Upper lobe of right lung (tissue), 1 donor: ENCODE measurements at regions not wholly inside any gene's neighbourhood (a gene's known extent, or its start where the extent isn't known, plus 50 kb on each side); places are given as distances from the start of the nearest gene placed in this dataset.

Experiments
- ATAC-seq: fragments of 200-7000 bp; cut with Tn5 transposase; one replicate; pipeline ENCODE4 v1.9.1; 2020; ENCODE audit warnings: mild to moderate bottlenecking, moderate library complexity
- DNase-seq: peaks from one replicate; pipeline ENCODE4 v3.0.0-alpha.2; 2020
- H3K27ac ChIP-seq: fragments of 200-600 bp; one replicate; pipeline ENCODE4 v1.8.0; 2022
- H3K27me3 ChIP-seq: fragments of 200-600 bp; one replicate; pipeline ENCODE4 v1.8.0; 2022; ENCODE audit warnings: mild to moderate bottlenecking
- H3K36me3 ChIP-seq: fragments of 200-600 bp; one replicate; pipeline ENCODE4 v1.8.0; 2022
- H3K4me1 ChIP-seq: fragments of 200-600 bp; one replicate; pipeline ENCODE4 v1.8.0; 2022
- H3K4me3 ChIP-seq: fragments of 200-600 bp; one replicate; pipeline ENCODE4 v1.8.0; 2022; ENCODE audit warnings: mild to moderate bottlenecking
- H3K9me3 ChIP-seq: fragments of 200-600 bp; one replicate; pipeline ENCODE4 v1.8.0; 2022
- CTCF ChIP-seq: fragments of 200-600 bp; IDR thresholded peaks from one replicate; pipeline ENCODE4 v1.8.0; 2022; ENCODE audit warnings: antibody characterized with exemption
- intact Hi-C: fragments of 100-400 bp; cut with DNase I; formaldehyde crosslinking; loops from one replicate; pipeline ENCODE4 v1.11.0; 2022
- donor health status: DM: no; HTN: yes; CAD: no; lungs with severe emphysema.

DNA sequence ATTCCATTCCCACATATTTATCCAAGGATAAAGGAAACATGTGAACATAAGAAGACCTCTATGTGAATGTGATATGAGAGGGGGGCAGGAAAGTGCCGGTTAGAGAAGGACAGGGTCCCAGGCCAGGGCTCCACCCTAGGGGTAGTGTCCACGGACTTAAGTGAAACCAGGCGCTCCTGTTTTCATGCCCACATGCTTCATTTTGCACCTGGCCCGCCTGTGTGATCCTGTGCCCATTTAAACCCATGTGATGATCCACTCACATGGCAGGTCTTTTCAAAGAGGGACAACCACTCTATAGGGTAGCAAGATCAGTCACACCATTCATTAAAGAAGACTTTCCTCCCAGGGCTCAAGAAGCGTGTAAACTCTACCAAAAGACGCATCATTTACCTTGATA is 865.3 kb upstream of the GJE1 start:
- intact Hi-C loops: no loop called here
- ATAC-seq (no peak), DNase-seq (peak; percentile 32)
- H3K9me3 ChIP-seq: no peaks in the 10 kb centered on the region
- H3K36me3 ChIP-seq: no peaks in the 10 kb centered on the region
- no peak overlapping the region for H3K27ac ChIP-seq
- H3K4me1 ChIP-seq: no peaks in the 10 kb centered on the region
- H3K4me3 ChIP-seq: no peak overlapping the region
- H3K27me3 ChIP-seq: no peaks in the 10 kb centered on the region
- TF ChIP-seq CTCF: no peak

DNA sequence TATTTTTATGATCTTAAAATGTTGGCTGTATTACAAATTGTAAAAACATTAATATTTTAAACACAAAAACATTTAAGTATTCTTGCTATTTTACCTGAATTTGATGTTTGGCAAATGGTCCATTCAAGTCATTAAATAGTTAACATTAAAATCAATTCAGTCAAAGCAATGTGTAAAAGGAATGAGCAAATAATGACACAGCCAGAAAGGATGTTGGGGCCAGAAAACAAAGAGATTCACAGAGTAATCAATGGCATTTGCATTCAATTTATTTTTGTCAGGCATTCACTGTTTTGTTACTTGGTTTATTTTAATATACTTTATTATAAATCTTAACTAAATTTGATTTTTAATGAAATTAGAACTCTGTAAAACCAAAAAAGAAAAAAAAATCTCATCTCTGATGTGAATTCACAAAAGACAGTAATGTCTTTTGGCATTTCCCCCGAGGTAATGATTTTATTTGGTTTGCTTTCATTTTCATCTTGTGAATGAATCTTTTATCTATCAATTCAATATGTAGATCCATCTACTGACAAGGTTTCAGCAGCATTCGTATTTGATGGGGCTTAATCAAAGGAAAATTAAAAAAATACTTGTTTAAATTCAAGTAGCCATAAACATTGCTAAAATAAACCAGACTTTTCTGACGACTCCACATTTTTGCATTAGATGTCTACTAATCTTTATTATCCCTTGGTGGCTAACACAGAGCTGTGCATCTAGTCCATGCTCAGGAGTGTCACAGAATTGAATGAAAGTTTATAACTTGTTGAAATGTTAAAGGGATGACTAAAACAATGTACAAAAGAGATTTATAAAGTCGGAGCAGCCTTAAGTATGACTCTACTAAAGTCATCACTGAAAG is 866.7 kb upstream of the GJE1 start:
- Histone ChIP-seq H3K36me3 (no peaks in the 10 kb centered on the region), H3K27ac (no peak overlapping the region), H3K9me3 (no peaks in the 10 kb centered on the region), H3K4me3 (peak overlapping the region; percentile 14), H3K4me1 (no peaks in the 10 kb centered on the region), H3K27me3 (no peaks in the 10 kb centered on the region)
- DNase-seq (no peak), ATAC-seq (no peak)
- intact Hi-C loops: no loop called here
- TF ChIP-seq CTCF: no peak

GRCh38 chr6:141264101-141264500 is 868.6 kb upstream of the GJE1 start:
- no peaks in the 10 kb centered on the region for H3K27me3 ChIP-seq
- DNase-seq (no peak), ATAC-seq (no peak)
- H3K36me3 ChIP-seq: no peaks in the 10 kb centered on the region
- H3K4me3 ChIP-seq: no peak overlapping the region
- no peaks in the 10 kb centered on the region for H3K9me3 ChIP-seq
- no peak overlapping the region for H3K27ac ChIP-seq
- H3K4me1 ChIP-seq: no peaks in the 10 kb centered on the region
- TF ChIP-seq CTCF: no peak
- intact Hi-C loops: no loop called here

- H3K9me3 ChIP-seq: no peaks in the 10 kb centered on the region
- no peak overlapping the region for H3K27ac ChIP-seq
- intact Hi-C loops: no loop called here
- TF ChIP-seq CTCF: no peak
- H3K4me3 ChIP-seq: no peak overlapping the region
- no peak for DNase-seq
- ATAC-seq: peak; percentile 23
- H3K36me3 ChIP-seq: no peaks in the 10 kb centered on the region
- H3K4me1 ChIP-seq: no peaks in the 10 kb centered on the region
- no peaks in the 10 kb centered on the region for H3K27me3 ChIP-seq
Observed at GRCh38 chr6:141261672-141262060, 871.1 kb upstream of the GJE1 start.

- TF ChIP-seq CTCF: no peak
- DNase-seq (peak; percentile 59), ATAC-seq (peak; percentile 51)
- no peaks in the 10 kb centered on the region for H3K36me3 ChIP-seq
- H3K27ac ChIP-seq: no peak overlapping the region
- intact Hi-C loops: no loop called here
- no peaks in the 10 kb centered on the region for H3K9me3 ChIP-seq
- no peaks in the 10 kb centered on the region for H3K4me1 ChIP-seq
- no peak overlapping the region for H3K4me3 ChIP-seq
- no peaks in the 10 kb centered on the region for H3K27me3 ChIP-seq
Observed at GRCh38 chr6:141261016-141261671, 871.6 kb upstream of the GJE1 start.
